Bronchial epithelial cell (primary cell): ENCODE measurements at regions not wholly inside any gene's neighbourhood (a gene's known extent, or its start where the extent isn't known, plus 50 kb on each side); places are given as distances from the start of the nearest gene placed in this dataset.
"Not testable (repeated sequence)": the region's sequence is repeated elsewhere in the genome, so short reads cannot be mapped to it uniquely, and the experiment has no call there.

ENCODE experiments used
- DNase-seq: peaks from one replicate; pipeline ENCODE4 v3.0.0-alpha.2; 2010; ENCODE audit warnings: low read depth
- FAIRE-seq: peaks from 2 replicates; lab custom pipeline; 2011; peaks lifted over from hg19 to GRCh38; lab: Jason Lieb, UNC
- H3K27me3 ChIP-seq: 2 replicates; pipeline ENCODE4 v1.5.1; 2011; ENCODE audit warnings: low read length; ENCODE audit not compliant: control insufficient read depth, insufficient read depth
- H3K36me3 ChIP-seq: 2 replicates; pipeline ENCODE4 v1.5.1; 2011; ENCODE audit warnings: low read length; ENCODE audit not compliant: control insufficient read depth, insufficient read depth
- H3K4me3 ChIP-seq: 2 replicates; pipeline ENCODE4 v1.5.1; 2011; ENCODE audit warnings: mild to moderate bottlenecking, low read depth, low read length, control low read depth
- CTCF ChIP-seq: IDR thresholded peaks from 2 replicates; pipeline ENCODE4 v1.5.1; 2011; ENCODE audit warnings: mild to moderate bottlenecking, moderate library complexity, low read length, control low read depth, inconsistent platforms; ENCODE audit not compliant: insufficient read depth, severe bottlenecking

DNA sequence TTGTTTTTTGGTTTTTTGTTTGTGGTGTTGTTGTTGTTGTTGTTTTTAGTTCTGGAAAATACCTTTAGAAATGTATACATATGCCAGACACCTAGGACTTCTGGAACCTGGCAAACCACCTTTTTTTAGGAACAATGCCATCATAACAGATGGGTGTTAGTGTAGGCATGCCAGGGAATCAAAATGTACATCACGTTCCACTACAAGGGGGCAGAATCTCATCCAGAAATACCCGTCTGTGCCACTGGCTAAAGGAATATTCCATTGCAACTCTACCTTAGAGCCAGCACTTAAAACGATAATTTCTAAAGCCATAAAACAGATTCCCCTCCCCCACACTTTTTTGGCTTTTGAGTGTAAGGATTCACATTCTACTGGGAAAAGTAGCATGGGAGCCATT is 239.8 kb downstream of the ETV1 start:
- H3K36me3 ChIP-seq, result no peaks in the 10 kb centered on the region
- no peak for TF ChIP-seq CTCF
- H3K27me3 ChIP-seq, result no peaks in the 10 kb centered on the region
- H3K4me3 ChIP-seq, result no peak overlapping the region
- FAIRE-seq, result no peak
- no peak for DNase-seq

- Histone ChIP-seq H3K36me3 (no peaks in the 10 kb centered on the region), H3K4me3 (no peak overlapping the region), H3K27me3 (no peaks in the 10 kb centered on the region)
- no peak for FAIRE-seq
- no peak for TF ChIP-seq CTCF
- no peak for DNase-seq
Observed at GRCh38 chr7:13751766-13752165, 237.7 kb downstream of the ETV1 start.

- DNase-seq (no peak), FAIRE-seq (no peak)
- no peak for TF ChIP-seq CTCF
- H3K36me3 ChIP-seq, result no peaks in the 10 kb centered on the region
- no peaks in the 10 kb centered on the region for H3K27me3 ChIP-seq
- H3K4me3 ChIP-seq, result no peak overlapping the region
Observed at GRCh38 chr7:13757841-13758240, 231.6 kb downstream of the ETV1 start.

- H3K27me3 ChIP-seq, DNase-seq, H3K4me3 ChIP-seq, H3K36me3 ChIP-seq: not testable (repeated sequence)
- peak; percentile 97 for FAIRE-seq
Observed at GRCh38 chr7:13765853-13766252, 223.6 kb downstream of the ETV1 start.

DNA sequence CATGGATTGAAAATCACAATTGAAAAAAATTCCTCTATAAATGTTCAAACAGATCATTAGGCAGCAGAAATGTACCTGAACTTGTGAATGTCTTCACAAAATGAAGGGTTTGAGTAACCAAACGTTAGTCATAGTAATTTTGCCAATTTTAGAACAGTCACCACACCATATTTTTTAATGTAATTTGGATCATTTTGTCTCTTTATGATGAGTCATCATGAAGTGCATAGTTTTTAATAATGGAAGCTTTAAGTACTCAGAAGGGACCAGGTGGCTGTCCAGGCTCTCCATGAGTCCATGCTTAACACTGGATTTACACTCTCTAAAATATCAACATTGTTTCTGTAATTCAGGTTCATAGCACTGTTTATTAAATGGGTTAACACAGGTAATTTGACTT is 219.2 kb downstream of the ETV1 start:
- H3K27me3 ChIP-seq, result no peaks in the 10 kb centered on the region
- no peak for DNase-seq
- FAIRE-seq, result no peak

DNA sequence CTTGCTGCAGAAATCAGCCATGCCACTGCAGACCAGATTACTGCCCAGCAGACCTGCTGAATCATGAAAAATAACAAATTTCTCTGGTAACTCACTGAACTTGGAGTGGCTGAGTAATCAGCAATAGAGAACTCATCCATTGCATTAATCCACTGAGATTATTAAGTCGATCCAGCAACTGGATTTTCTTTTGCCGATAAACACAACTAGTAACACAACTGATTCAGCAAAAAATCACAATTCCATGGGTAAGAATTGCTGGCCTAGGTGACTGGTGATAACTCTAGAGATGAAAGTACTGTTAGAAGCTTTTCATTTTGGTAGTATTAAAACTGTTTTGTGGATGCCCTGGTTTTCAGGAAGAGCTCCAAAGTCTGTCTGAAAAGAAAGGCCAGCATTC is 214.5 kb downstream of the ETV1 start:
- no peak for TF ChIP-seq CTCF
- no peak for FAIRE-seq

More for the DNA sequence above, 219.2 kb downstream of the ETV1 start:
- Histone ChIP-seq H3K36me3 (no peaks in the 10 kb centered on the region), H3K4me3 (no peak overlapping the region)
- no peak for TF ChIP-seq CTCF

GRCh38 chr7:13777242-13777641 is 212.2 kb downstream of the ETV1 start:
- TF ChIP-seq CTCF, result no peak
- Histone ChIP-seq H3K4me3 (no peak overlapping the region), H3K27me3 (no peaks in the 10 kb centered on the region), H3K36me3 (no peaks in the 10 kb centered on the region)
- FAIRE-seq (no peak), DNase-seq (no peak)

More for the DNA sequence above, 214.5 kb downstream of the ETV1 start:
- Histone ChIP-seq H3K36me3 (no peaks in the 10 kb centered on the region), H3K4me3 (no peak overlapping the region), H3K27me3 (no peaks in the 10 kb centered on the region)
- no peak for DNase-seq
